ENCODE measurements at regions not wholly inside any gene's neighbourhood (a gene's known extent, or its start where the extent isn't known, plus 50 kb on each side); places are given as distances from the start of the nearest gene placed in this dataset.

GRCh38 chr7:91554883-91555282, 290.6 kb downstream of the FZD1 start:
- Histone ChIP-seq H3K36me3 (replicated peaks in 1 of 2; ENCODE audit: insufficient read depth in 1 of 2, low read depth in 2 of 2) (no peaks in the 10 kb centered on the region), H3K4me1 (no peaks in the 10 kb centered on the region), H3K9me3 (no peaks in the 10 kb centered on the region), H3K4me3 (no peak overlapping the region), H3K27me3 (no peaks in the 10 kb centered on the region), H3K27ac (no peak overlapping the region)
- ATAC-seq: no peak
- no peak for TF ChIP-seq CTCF (IDR thresholded peaks at IDR 0.05)
- no peak for TF ChIP-seq POLR2A (IDR thresholded peaks at IDR 0.05)
- no peak for DNase-seq
- intact Hi-C loops (cut with DNase I): no loop called here
- WGBS, 2 donors: 56 to 58% methylated on average over 6 of the region's 6 CpGs

DNA sequence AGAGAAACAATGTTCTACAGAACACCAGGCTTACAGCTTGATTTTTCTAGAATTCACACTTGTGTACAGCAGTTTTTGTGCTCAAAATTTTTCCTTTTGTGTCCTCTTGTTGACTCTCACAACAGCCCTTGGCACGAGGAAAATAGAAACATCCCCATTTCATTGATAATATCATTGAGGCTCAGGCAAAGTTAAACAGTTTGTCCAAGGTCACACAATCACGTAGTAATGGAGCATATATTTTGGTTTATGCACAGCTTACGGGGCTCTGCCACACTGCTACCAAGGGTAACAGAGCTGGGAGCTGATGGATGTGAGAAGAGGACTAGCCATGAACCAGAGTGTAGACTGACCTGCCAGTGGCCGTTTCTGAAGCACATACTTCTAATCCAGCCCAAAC, 292.0 kb downstream of the FZD1 start:
- no peaks in the 10 kb centered on the region for H3K9me3 ChIP-seq
- no peak for DNase-seq

DNA sequence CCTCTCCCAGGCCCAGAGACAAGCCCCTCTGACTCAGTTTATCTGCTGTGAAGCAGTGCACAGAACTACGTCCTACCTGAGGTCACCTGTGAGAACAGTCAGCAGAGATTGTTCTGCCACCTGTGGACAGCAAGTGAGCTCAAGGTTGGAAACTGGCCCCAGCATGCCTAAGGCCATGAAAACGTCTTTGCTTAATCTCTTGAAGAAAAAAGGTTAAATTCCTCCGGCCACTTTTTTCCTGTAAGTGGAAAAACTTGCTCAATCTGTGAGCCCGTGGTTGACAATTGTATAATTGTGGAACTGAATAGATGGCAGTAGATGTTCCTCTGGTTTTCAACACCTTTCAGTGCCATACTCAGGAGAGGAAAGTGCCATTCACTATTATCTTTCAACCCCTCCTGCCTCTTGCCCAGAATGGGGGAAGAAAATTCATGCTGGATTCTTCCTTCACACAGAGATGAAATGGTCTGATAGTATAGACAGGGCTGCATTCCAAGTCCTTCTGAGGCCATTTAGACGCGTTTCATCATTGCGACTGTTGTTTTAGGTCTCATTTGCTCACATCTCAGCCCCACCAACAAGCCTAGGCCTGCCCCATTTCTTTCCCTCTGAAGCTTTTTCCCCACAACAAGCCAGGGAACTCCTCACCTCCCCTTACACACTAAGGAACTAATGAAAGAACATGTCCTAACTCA, 292.9 kb downstream of the FZD1 start:
- no peak for DNase-seq
- Histone ChIP-seq H3K4me3 (no peak overlapping the region), H3K4me1 (no peaks in the 10 kb centered on the region), H3K9me3 (no peaks in the 10 kb centered on the region), H3K36me3 (replicated peaks in 1 of 2; ENCODE audit: insufficient read depth in 1 of 2, low read depth in 2 of 2) (no peaks in the 10 kb centered on the region), H3K27me3 (no peaks in the 10 kb centered on the region), H3K27ac (no peak overlapping the region)
- intact Hi-C loops (cut with DNase I): no loop called here
- ATAC-seq: no peak
- no peak for TF ChIP-seq CTCF (IDR thresholded peaks at IDR 0.05)
- TF ChIP-seq POLR2A (IDR thresholded peaks at IDR 0.05): no peak
- WGBS, 2 donors: 68 to 74% methylated on average over 7 of the region's 7 CpGs

More for the DNA sequence above, 292.0 kb downstream of the FZD1 start:
- Histone ChIP-seq H3K36me3 (replicated peaks in 1 of 2; ENCODE audit: insufficient read depth in 1 of 2, low read depth in 2 of 2) (no peaks in the 10 kb centered on the region), H3K27ac (no peak overlapping the region), H3K4me1 (no peaks in the 10 kb centered on the region), H3K4me3 (no peak overlapping the region), H3K27me3 (no peaks in the 10 kb centered on the region)
- intact Hi-C loops (cut with DNase I): no loop called here
- no peak for ATAC-seq
- WGBS, 2 donors: 64 to 73% methylated on average over 4 of the region's 4 CpGs
- TF ChIP-seq CTCF (IDR thresholded peaks at IDR 0.05) (no peak), POLR2A (IDR thresholded peaks at IDR 0.05) (no peak)

- 52 to 63% methylated on average over 8 of the region's 8 CpGs for WGBS, 2 donors
- no peak overlapping the region for H3K27ac ChIP-seq
Observed at GRCh38 chr7:91557789-91558404, 293.7 kb downstream of the FZD1 start.

More at GRCh38 chr7:91557789-91558404, 293.7 kb downstream of the FZD1 start:
- H3K4me1 ChIP-seq: no peaks in the 10 kb centered on the region
- intact Hi-C loops (cut with DNase I): no loop called here
- no peaks in the 10 kb centered on the region for H3K27me3 ChIP-seq
- no peaks in the 10 kb centered on the region for H3K9me3 ChIP-seq
- DNase-seq: no peak
- H3K4me3 ChIP-seq: no peak overlapping the region
- ATAC-seq: no peak
- H3K36me3 ChIP-seq (replicated peaks in 1 of 2; ENCODE audit: insufficient read depth in 1 of 2, low read depth in 2 of 2): no peaks in the 10 kb centered on the region
- TF ChIP-seq CTCF (IDR thresholded peaks at IDR 0.05) (no peak), POLR2A (IDR thresholded peaks at IDR 0.05) (no peak)
